Neural progenitor cell (in vitro differentiated cells): ENCODE measurements at regions not wholly inside any gene's neighbourhood (a gene's known extent, or its start where the extent isn't known, plus 50 kb on each side); places are given as distances from the start of the nearest gene placed in this dataset.

Source experiments
- DNase-seq: peaks from one replicate; pipeline ENCODE4 v3.0.0-alpha.2; 2016; ENCODE audit warnings: low spot score
- H2AFZ ChIP-seq: fragments of 200-600 bp; sonication (generic); replicated peaks from 2 replicates; pipeline ENCODE4 v1.6.1; 2016; ENCODE audit warnings: antibody characterized with exemption
- H3F3A ChIP-seq: fragments of 200-600 bp; sonication (generic); 2 replicates; pipeline ENCODE4 v1.6.1; 2016; ENCODE audit warnings: antibody characterized with exemption, low read depth
- H3K27ac ChIP-seq: fragments of 200-600 bp; sonication (generic); 2 replicates; pipeline ENCODE4 v1.5.1; 2016; ENCODE audit warnings: mild to moderate bottlenecking
- H3K27me3 ChIP-seq: fragments of 200-600 bp; sonication (generic); 2 replicates; pipeline ENCODE4 v1.6.1; 2016; ENCODE audit warnings: mild to moderate bottlenecking, moderate library complexity
- H3K36me3 ChIP-seq: fragments of 200-600 bp; sonication (generic); 2 replicates; pipeline ENCODE4 v1.5.1; 2016
- H3K4me1 ChIP-seq: fragments of 200-600 bp; sonication (generic); 2 replicates; pipeline ENCODE4 v1.6.1; 2016; ENCODE audit warnings: mixed run types
- H3K4me2 ChIP-seq: fragments of 200-600 bp; sonication (generic); 2 replicates; pipeline ENCODE4 v1.6.1; 2016
- H3K4me3 ChIP-seq: fragments of 200-600 bp; sonication (generic); 2 replicates; pipeline ENCODE4 v1.5.1; 2016
- H3K79me2 ChIP-seq: fragments of 200-600 bp; sonication (generic); 2 replicates; pipeline ENCODE4 v1.6.1; 2016; ENCODE audit warnings: low read depth
- H3K9ac ChIP-seq: fragments of 200-600 bp; sonication (generic); 2 replicates; pipeline ENCODE4 v1.6.1; 2016
- H3K9me3 ChIP-seq: fragments of 200-600 bp; sonication (generic); 2 replicates; pipeline ENCODE4 v1.5.1; 2016; ENCODE audit warnings: low read depth
- H4K20me1 ChIP-seq: fragments of 200-600 bp; sonication (generic); 2 replicates; pipeline ENCODE4 v1.6.1; 2016; ENCODE audit warnings: low read depth
- H3K27ac Mint-ChIP-seq: 3 replicates; pipeline ENCODE4 v1.8.0; 2021; ENCODE audit warnings: mixed read lengths
- H3K27me3 Mint-ChIP-seq: 2 replicates; pipeline ENCODE4 v1.8.0; 2022; ENCODE audit warnings: low read depth, mild to moderate bottlenecking, inconsistent platforms, moderate library complexity, mixed read lengths; ENCODE audit not compliant: insufficient read depth
- H3K36me3 Mint-ChIP-seq: 3 replicates; pipeline ENCODE4 v1.8.0; 2021; ENCODE audit warnings: mixed read lengths
- H3K4me1 Mint-ChIP-seq: 3 replicates; pipeline ENCODE4 v1.8.0; 2021; ENCODE audit warnings: mixed read lengths
- H3K4me3 Mint-ChIP-seq: 3 replicates; pipeline ENCODE4 v1.8.0; 2021; ENCODE audit warnings: mild to moderate bottlenecking, moderate library complexity, mixed read lengths
- H3K9me3 Mint-ChIP-seq: 3 replicates; pipeline ENCODE4 v1.8.0; 2020; ENCODE audit warnings: mixed read lengths
- EZH2 ChIP-seq: fragments of 200-600 bp; sonication (generic); IDR thresholded peaks from 2 replicates; pipeline ENCODE4 v1.6.1; 2017; ENCODE audit warnings: antibody characterized with exemption, mild to moderate bottlenecking, moderate library complexity
- EZH2phosphoT487 ChIP-seq: fragments of 200-600 bp; sonication (generic); IDR thresholded peaks from 2 replicates; pipeline ENCODE4 v1.6.1; 2017; ENCODE audit warnings: antibody characterized with exemption
- TF ChIP-seq, protein P1 (sequence below): fragments of 200-600 bp; sonication (generic); IDR thresholded peaks from 2 replicates; pipeline ENCODE4 v1.5.1; 2017; ENCODE audit warnings: antibody characterized with exemption, mild to moderate bottlenecking

DNA sequence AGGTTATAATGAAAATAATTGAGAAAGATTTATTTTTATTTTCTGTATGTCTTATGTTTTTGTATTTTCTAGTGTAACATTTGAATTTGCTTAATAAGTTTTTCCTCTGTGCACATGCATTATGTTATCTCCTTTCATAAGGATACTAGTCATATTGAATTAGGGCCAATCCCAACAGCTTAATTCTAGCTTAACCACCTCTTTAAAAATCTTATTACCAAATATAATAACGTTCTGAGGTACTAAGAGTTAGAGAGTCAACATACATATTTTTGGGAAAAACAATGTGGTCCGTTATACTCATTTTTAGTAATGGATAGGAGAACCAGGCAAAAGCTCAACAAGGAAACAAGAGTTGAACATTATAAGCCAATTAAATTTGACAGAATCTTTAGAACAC is 845.6 kb upstream of the SEL1L start:
- no peak overlapping the region for H3K4me3 Mint-ChIP-seq
- H3F3A ChIP-seq = no peaks in the 10 kb centered on the region
- peaks cover 3% of the 10 kb centered on the region for H3K9me3 ChIP-seq
- no peaks in the 10 kb centered on the region for H3K79me2 ChIP-seq
- no peak overlapping the region for H3K4me2 ChIP-seq
- no peak overlapping the region for H2AFZ ChIP-seq
- DNase-seq = no peak
- peaks cover 8% of the 10 kb centered on the region for H3K9me3 Mint-ChIP-seq
- TF ChIP-seq, protein P1, sequence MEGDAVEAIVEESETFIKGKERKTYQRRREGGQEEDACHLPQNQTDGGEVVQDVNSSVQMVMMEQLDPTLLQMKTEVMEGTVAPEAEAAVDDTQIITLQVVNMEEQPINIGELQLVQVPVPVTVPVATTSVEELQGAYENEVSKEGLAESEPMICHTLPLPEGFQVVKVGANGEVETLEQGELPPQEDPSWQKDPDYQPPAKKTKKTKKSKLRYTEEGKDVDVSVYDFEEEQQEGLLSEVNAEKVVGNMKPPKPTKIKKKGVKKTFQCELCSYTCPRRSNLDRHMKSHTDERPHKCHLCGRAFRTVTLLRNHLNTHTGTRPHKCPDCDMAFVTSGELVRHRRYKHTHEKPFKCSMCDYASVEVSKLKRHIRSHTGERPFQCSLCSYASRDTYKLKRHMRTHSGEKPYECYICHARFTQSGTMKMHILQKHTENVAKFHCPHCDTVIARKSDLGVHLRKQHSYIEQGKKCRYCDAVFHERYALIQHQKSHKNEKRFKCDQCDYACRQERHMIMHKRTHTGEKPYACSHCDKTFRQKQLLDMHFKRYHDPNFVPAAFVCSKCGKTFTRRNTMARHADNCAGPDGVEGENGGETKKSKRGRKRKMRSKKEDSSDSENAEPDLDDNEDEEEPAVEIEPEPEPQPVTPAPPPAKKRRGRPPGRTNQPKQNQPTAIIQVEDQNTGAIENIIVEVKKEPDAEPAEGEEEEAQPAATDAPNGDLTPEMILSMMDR = no peak
- TF ChIP-seq EZH2phosphoT487 = no peak
- no peak for TF ChIP-seq EZH2
- no peaks in the 10 kb centered on the region for H3K36me3 Mint-ChIP-seq
- no peaks in the 10 kb centered on the region for H4K20me1 ChIP-seq
- no peak overlapping the region for H3K27ac Mint-ChIP-seq
- no peaks in the 10 kb centered on the region for H3K4me1 ChIP-seq
- no peak overlapping the region for H3K9ac ChIP-seq
- H3K4me1 Mint-ChIP-seq = no peaks in the 10 kb centered on the region
- H3K27ac ChIP-seq = no peak overlapping the region
- H3K4me3 ChIP-seq = no peak overlapping the region
- no peaks in the 10 kb centered on the region for H3K27me3 ChIP-seq
- no peaks in the 10 kb centered on the region for H3K36me3 ChIP-seq
- H3K27me3 Mint-ChIP-seq = no peaks in the 10 kb centered on the region

DNA sequence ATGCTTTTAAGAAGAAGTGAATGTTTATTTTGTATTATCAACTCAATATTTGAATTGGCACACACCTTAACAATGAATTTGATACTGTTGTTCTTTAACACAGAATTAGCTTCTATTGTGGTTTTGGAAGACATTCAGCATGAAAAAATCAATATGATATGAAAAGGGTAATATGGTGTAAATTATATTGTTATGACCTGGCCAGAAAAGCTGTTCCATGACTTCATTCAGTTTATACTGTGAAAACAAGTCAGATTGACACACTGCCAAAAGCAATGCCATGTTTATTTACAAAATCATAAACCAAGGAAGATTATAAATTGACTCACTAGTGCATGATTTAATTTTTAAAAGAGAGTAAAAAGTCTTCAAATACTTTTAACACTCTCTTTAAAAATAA is 851.4 kb upstream of the SEL1L start:
- Histone ChIP-seq H3F3A (no peaks in the 10 kb centered on the region), H3K4me1 (no peaks in the 10 kb centered on the region), H3K9ac (no peak overlapping the region), H3K9me3 (no peaks in the 10 kb centered on the region), H4K20me1 (no peaks in the 10 kb centered on the region), H3K27ac (no peak overlapping the region), H3K4me2 (no peak overlapping the region), H3K4me3 (no peak overlapping the region), H3K27me3 (no peaks in the 10 kb centered on the region), H2AFZ (no peak overlapping the region), H3K36me3 (no peaks in the 10 kb centered on the region), H3K79me2 (no peaks in the 10 kb centered on the region)
- Mint-ChIP-seq H3K4me3 (no peak overlapping the region), H3K36me3 (no peaks in the 10 kb centered on the region), H3K27ac (no peak overlapping the region), H3K27me3 (no peaks in the 10 kb centered on the region), H3K9me3 (no peaks in the 10 kb centered on the region), H3K4me1 (no peaks in the 10 kb centered on the region)
- no peak for DNase-seq
- TF ChIP-seq EZH2phosphoT487 (no peak), EZH2 (no peak)
- TF ChIP-seq, protein P1 = no peak

DNA sequence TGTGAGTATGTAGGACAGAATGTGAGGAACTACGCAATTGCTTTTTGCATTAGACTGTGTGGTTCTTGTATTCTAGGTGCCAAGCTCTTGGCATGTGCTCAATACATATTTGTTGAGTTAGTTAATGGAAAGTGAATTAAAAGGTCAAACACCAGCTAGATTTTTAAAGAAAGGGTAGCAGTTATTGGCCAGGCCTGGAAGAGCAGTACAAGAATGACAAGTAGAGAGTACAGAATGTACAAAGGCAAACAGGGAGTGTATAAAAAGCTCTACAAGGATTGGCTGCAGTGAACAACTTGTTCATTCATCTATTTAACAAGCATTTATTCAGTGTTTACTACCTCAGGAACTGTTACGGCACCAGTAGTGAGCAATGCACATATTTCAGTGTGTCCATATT is 854.0 kb upstream of the SEL1L start:
- Histone ChIP-seq H3K36me3 (no peaks in the 10 kb centered on the region), H4K20me1 (no peaks in the 10 kb centered on the region), H3K27ac (no peak overlapping the region), H3K4me3 (no peak overlapping the region), H3F3A (no peaks in the 10 kb centered on the region), H3K79me2 (no peaks in the 10 kb centered on the region), H3K4me2 (no peak overlapping the region), H3K9ac (no peak overlapping the region), H2AFZ (no peak overlapping the region), H3K27me3 (no peaks in the 10 kb centered on the region), H3K9me3 (no peaks in the 10 kb centered on the region), H3K4me1 (no peaks in the 10 kb centered on the region)
- H3K27me3 Mint-ChIP-seq = no peaks in the 10 kb centered on the region
- no peaks in the 10 kb centered on the region for H3K4me1 Mint-ChIP-seq
- TF ChIP-seq EZH2 (no peak), EZH2phosphoT487 (no peak)
- TF ChIP-seq, protein P1 = no peak
- H3K27ac Mint-ChIP-seq = no peak overlapping the region
- no peak overlapping the region for H3K4me3 Mint-ChIP-seq
- H3K36me3 Mint-ChIP-seq = no peaks in the 10 kb centered on the region
- no peak for DNase-seq
- no peaks in the 10 kb centered on the region for H3K9me3 Mint-ChIP-seq

DNA sequence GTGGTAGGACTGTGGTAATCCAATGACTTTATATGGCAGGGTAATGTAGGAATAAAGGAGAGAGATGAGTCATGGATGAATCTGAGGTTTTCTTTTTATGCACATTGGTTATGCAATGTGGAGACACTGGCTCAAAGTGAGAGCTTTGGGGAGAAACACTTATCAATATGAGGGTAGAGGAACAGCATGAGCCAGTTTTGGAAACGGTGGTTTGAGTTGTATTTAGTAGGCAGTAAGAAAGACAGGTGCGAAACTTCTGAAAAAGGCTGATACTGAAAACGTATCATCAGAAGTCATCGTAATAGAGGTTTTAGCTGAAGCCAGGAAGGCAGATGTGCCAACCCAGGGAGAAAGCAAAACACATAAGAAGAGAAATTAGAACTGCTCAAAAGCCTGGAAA is 854.8 kb upstream of the SEL1L start:
- Histone ChIP-seq H3F3A (no peaks in the 10 kb centered on the region), H3K4me2 (no peak overlapping the region), H3K4me1 (no peaks in the 10 kb centered on the region), H4K20me1 (no peaks in the 10 kb centered on the region), H3K4me3 (no peak overlapping the region), H3K9ac (no peak overlapping the region), H3K36me3 (no peaks in the 10 kb centered on the region), H3K79me2 (no peaks in the 10 kb centered on the region), H3K9me3 (no peaks in the 10 kb centered on the region), H2AFZ (no peak overlapping the region), H3K27ac (no peak overlapping the region), H3K27me3 (no peaks in the 10 kb centered on the region)
- H3K4me1 Mint-ChIP-seq = no peaks in the 10 kb centered on the region
- H3K27me3 Mint-ChIP-seq = no peaks in the 10 kb centered on the region
- H3K27ac Mint-ChIP-seq = no peak overlapping the region
- DNase-seq = no peak
- TF ChIP-seq EZH2 = no peak
- TF ChIP-seq, protein P1 = no peak
- no peak for TF ChIP-seq EZH2phosphoT487
- H3K4me3 Mint-ChIP-seq = no peak overlapping the region
- no peaks in the 10 kb centered on the region for H3K36me3 Mint-ChIP-seq
- H3K9me3 Mint-ChIP-seq = no peaks in the 10 kb centered on the region
